ENCODE measurements at regions not wholly inside any gene's neighbourhood (a gene's known extent, or its start where the extent isn't known, plus 50 kb on each side); places are given as distances from the start of the nearest gene placed in this dataset.

DNA sequence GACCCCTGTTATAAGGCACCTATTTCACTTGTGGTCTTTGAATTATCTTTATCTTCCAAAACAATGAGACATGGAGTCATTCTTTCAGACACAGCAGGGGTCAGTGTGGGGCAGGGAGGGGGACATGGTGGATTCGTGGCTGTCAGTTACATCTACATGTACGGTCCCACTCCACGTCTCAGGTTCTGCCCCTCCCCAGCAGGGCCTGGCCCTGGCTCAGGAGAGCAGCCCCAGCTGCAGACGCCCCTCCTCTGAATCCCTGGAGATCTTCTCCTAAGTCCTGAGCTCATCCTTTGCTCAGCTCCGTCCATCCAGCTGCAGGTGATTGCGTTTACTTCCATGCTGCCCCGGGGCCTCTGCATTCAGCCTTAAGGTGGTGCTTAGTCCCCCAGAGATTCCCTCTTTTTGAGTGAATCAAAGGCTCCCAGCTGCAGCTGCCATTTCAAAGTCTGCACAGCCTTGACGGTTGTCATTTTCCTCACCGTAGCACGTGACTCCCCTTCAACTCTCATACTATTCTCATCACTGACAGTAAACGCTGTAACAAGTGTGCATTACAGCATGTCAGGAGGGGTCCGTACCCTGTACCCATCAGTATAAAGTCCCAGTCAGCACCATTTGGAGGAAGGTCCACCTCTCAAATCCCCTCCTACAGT is 113.4 kb upstream of the TCERG1L start:
- no peak for DNase-seq (ENCODE audit: low read depth in 2 of 2)

DNA sequence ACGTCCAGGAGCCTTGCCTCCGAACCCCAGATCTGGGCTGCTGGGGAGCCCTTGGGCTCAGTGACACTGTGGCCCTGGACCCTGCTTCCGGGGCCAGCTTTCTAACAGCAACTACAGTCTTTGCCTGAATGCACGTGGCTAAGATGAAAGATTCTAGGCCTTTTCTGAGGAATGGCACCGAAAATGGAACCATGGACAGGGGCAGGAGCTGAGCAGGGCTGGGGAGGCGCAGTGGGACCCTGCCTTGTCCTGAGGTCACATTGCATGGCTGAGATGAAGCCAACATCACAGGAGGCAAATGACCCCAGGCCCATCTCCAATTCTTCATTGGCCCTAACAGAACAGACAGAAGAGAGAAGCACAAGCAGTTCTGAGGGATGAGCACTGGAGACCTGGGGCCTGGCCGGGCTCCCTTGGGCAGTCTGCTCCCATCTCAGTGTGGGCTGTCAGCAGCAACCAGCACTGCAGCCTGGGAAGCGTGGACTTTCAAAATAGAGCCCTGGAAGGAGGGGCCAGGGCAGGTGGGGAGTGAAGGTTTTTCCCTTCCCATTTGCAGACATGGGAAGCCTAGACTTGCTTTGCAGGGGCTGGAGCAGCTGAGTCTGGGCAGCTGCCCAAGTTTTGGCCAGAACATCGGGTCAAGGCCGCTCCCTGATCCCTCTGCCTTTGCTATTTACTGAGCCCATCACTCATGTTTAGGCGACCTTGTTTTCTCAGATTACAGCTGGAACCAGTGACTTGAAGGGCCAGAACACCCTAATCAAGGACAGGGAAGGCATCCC is 114.4 kb upstream of the TCERG1L start:
- no peak for DNase-seq (ENCODE audit: low read depth in 2 of 2)

DNA sequence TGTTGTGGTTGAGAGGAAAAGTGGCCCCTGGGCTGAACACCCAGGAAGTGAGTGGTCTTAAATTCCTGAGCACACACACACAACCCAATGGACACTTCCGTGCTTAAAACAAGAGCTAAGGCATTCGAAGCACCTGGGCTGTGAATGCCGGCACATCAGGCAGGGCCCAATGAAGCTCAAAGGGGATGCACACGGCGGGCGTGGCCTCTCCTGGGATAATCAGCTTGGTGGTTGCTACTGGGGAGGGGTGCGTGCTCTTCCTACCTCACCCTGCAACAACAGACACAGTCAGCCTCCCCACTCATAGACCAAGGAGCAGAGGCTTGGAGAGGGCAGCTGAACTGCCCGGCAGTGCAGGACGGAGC is 115.0 kb upstream of the TCERG1L start:
- DNase-seq (ENCODE audit: low read depth in 2 of 2), result no peak

DNA sequence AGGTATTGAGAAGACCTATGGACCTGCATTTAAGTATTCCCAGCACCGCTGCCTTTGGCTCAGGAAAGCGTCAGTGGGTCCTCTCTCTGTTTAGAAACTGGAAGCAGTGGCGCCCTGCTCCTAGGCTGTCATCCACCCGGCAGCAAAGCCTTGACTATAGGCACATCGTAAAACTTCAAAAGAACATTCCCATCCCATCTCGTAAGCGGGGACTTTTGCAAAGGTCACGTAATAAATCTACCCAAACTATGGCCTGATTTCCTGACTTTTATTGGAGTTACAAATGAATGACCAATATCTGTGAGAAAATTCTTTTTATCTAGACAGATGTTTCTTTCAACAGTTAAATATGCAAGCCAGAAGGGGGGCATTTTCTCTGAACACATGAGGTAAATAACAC is 115.8 kb upstream of the TCERG1L start:
- DNase-seq (ENCODE audit: low read depth in 2 of 2), result no peak

DNA sequence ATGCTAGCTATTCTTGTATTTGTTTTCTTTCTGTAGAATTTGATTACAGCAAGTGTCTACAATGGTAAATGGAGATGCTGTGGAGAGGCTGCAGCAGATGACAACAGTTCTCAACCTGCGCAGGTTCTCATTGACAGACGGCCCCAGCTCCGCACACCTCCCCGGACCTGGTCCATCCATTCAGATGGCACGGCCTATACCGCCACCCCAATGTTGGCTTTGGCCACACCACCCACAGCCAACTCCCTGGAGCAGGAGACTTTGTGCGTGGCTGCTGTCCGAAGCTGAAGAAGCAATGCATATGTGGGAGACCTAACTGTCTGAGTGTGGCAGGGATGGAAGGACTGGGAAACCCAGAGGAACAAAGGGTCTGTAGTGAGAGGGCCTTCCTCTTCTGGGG is 116.4 kb upstream of the TCERG1L start:
- DNase-seq (ENCODE audit: low read depth in 2 of 2), result no peak

DNA sequence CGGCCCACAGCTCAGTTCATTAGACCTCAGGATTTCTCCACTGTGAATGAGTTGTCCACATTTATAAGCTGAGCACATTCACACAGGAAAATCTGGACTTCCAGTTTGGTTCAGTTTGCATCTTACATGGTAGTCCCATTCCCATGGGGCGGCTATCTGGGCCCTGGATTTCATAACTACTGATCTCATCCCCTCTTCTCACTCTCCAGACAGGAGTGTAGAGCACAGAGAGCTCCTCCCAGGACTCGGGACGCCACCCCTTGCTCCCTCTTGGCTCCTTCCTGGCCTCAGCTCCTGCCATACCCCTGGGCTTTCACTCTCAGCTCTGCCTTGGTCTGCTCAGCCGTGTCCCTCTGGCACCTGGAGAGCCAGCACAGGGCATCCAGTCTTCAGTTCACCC is 117.6 kb upstream of the TCERG1L start:
- no peak for DNase-seq (ENCODE audit: low read depth in 2 of 2)

DNA sequence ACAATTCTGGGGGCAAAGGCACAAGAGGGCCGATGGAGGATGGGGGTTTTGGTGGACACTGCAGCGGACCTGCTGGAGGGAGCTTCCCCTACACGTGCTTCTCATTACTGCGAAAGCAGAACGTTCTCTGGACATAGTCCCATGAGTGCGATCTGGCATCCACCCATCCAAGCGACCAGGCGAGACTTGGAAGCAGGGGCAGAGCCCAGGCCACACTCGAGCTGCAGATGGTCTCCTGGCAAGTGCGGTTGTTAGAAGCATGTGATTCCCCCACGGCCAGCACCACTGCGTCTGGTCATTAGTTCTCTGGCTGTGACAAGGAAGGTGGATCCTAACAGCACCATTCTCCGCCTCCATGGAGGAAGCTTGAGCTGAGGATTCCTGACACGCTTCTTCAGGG is 118.4 kb upstream of the TCERG1L start:
- no peak for DNase-seq (ENCODE audit: low read depth in 2 of 2)

DNA sequence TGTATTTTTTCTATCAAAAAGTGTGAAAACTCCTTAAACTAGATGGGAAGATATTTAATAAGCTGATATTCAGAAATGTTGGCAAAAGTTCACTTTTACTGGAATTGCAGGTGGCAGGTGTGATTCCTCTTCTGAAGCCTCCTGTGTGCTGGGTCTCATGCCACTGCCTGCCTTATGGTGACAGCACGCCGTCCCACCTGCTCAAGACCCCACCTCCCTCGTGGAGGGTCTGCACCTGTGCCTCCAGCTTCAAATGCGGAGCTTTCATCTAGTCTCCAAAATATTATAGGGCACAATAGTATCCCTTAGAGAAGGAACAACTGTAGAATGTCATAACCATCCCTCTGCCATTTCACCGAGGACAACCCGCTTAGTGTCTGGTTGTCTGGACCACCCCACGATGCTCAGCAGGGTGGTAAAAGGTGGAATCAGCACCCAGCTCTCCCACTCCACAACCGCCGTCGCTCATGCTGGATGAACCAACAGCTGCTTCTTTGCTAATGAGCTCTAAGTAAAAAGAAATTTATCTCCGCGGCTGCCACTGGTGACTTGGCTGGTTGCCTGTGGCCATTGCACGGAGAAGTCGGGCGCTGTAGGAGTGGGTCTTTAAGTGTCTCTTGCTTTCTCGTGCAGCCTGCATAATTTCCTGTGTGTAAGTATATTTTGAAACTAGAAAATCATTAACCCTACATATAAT is 119.3 kb upstream of the TCERG1L start:
- no peak for DNase-seq (ENCODE audit: low read depth in 2 of 2)

DNA sequence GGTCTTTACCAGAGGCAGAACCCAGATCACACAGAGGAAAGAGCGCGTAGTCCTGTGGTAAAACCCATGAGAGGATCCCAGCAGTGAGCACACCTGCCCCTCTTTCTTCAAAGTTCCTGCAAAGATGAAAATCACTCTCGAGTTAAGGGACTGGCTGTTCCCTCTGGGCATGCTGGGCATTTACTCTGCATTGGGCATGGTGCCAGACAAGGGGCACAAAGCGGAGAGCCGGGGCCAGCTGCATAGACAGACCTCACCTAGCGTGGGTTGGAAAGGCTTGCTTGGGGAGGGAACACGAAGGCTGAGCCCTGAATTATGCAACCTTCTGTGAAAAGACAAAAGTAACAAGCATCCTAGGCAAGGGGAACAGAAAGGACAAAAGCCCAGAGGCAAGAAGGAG is 120.0 kb upstream of the TCERG1L start:
- DNase-seq (ENCODE audit: low read depth in 2 of 2), result no peak

DNA sequence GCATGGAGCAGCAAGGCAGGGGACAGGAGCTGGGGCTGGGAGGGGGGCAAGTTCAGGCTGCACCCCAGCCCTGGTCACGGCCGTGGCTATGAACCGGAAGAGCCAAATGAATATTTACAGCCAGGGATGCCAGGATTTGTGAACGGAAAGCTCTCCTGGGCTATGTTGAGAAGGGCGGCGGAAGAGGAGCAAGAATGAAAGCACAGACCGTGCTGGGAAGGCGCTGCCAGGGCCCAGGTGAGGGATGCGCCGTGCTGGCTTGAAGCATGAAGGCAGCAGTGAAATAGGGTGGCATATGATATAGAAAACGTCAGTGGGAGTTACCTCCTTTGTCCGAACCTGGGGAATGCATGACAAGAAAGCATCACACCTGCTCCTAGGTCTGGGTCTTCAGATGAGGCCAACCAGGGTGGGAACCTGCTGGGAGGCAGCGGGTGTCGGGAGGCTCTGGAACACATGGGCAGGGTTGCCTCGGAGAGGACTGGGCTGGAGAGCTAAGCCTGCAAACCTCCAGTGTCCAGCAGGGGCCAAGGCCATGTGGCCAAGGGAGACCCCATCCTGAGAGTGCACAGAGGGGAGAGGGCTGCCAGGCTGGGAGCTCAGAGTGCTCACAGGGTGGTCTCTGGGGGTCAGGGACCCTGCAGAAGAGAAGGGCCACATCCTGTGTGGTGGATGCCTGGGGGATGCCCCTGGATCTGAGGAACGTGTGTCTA is 120.6 kb upstream of the TCERG1L start:
- no peak for DNase-seq (ENCODE audit: low read depth in 2 of 2)

DNA sequence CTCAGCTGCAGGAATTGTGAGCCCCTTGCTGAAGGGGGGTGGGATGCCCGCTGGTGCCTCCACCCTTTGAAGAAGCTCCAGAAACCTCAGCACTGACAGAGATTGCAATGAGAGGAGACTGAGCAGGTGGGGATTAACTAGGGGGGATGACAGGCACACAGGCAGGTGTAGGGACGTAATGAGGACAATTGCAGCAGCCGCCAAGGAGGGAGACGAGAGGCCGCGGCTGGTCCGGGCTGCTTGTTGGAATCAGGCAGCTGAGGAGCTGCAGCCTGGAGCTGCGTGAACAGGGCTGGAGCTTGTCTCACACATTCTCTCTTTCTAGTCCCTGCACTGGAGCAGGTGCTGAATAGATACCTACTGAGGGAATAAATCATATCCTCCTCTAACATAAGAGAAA is 122.0 kb upstream of the TCERG1L start:
- DNase-seq (ENCODE audit: low read depth in 2 of 2), result no peak

DNA sequence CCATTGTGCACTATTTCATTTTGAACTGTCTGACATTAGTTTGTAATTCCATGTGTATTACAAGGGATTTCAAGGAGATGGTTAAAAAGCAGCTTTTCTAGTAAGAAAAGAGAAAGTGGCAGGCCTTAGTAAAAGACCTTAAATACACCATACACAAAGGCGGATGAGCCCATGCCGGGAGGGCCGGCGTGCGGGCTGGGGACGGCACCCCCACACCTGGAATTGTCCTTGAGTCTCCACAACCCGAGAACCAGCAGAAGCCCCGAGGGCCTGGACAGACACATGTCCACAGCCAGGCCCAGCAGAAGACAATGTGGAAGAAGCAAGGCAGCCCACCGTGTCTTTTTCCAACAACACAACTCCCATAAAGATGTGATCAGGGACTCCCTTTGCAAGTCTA is 123.7 kb upstream of the TCERG1L start:
- DNase-seq (ENCODE audit: low read depth in 2 of 2), result no peak

DNA sequence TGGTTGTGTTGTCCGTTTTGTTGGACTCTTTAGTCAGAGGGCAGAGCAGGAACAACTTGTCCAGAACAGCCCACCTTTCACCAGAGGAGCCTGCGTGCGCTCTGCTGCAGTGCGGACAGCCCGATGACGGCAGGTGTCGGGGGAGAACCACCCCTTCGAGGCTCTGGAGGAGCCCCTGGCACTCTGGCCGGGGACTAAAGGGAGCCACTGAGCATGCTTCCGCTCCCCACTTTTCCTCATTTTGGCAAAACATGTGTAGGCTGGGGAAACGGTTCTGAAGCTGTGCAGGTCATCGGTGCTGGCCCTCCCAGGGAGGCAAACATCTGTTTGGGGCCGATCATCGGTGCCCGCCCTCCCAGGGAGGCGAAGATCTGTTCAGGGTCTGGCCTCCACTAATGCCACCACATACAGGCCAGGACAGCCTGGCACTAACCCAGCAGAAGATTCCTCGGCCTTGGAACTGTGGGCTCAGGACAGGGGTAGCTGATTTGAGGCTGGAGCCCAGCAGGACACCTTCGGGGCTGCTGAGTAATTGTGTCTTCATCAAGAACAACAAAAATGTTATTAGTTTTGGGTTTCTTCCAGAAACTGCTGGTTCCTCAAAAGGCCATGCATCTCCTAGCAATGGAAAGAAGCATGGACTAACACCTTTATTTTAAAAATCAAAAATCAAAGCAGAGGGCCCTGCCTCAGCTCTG is 124.4 kb upstream of the TCERG1L start:
- DNase-seq (ENCODE audit: low read depth in 2 of 2), result no peak

DNA sequence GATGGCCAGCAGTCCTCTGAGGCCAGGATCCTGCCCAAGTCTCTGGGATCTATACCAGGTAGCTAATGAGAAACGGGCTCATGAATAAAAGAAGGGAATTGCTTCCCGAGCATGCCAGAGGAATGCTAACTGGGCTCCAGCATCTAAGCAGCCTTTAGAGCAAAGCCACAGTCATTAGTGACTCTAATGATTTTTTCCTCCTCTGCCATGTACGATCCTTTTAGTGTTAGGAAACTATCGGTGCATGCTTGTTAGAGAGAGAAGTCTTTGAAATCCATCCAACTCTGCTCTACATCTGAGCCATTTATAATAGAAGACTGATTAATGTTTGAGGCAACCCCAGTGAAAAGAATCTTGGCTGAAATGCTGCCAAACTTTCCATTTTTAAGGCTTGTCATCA is 124.9 kb upstream of the TCERG1L start:
- DNase-seq (ENCODE audit: low read depth in 2 of 2), result no peak

DNA sequence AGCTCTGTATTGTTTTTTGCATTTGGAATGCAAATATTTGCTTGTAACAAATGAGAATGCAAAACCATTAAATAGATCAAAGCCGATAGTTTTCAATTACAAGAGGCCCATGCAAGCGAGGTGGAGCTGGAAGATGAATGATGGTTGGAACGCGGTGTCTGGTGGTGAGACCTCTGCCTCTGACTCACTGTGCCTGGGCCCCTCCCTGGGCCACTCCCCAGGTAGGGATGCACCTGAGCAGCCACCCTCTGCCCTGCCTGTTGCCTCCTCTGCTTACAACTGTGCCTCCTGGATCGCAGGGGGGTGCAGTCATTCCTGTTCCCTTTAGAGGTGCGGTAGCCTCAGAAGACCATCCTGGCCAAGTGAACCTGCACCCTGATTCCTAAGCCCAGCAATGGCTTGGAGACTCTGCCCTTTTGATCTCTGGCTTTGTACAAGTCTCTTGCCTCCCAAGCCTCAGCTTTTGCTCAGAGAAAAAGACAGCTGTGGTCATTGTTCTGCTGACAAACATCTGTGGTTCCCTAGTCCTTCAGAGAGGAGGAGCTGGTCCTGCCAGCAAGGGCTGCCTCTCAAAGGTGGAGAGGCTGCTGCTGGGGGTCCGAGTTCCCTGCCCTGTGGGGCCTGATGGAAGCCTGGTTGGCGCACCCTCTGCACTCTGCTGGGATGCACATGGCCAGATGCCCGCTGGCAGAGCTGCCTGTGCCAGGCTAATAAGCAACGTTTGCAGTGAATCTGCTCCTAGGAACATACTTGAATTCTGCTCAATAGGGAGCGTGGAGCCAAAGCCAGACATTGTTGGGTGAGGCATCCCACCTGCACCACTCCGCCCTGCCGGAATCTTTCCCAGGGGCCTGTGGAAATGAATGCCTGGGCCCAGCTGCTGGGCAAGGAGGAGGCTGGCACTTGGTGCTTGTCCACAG is 126.3 kb upstream of the TCERG1L start:
- DNase-seq (ENCODE audit: low read depth in 2 of 2), result no peak

DNA sequence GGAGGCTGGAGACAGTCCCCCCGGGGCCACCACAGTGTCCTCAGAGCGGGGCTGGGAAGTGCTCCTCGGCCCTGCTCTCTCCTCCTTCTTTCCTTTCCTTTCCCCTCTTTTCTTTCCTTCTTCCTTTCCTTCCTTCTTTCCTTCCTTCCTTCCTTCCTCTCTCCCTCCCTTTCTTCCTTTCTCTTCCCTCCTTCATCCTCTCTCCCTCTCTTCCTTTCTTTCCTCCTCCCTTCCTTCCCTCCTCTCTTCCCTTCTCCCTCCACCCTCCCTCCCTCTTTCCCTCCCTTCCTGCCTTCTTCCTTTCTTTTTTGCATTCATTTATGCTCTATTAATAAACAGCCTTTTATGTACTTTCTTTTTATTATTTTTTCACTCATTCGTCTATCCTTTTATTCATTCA is 127.1 kb upstream of the TCERG1L start:
- DNase-seq (ENCODE audit: low read depth in 2 of 2), result no peak

DNA sequence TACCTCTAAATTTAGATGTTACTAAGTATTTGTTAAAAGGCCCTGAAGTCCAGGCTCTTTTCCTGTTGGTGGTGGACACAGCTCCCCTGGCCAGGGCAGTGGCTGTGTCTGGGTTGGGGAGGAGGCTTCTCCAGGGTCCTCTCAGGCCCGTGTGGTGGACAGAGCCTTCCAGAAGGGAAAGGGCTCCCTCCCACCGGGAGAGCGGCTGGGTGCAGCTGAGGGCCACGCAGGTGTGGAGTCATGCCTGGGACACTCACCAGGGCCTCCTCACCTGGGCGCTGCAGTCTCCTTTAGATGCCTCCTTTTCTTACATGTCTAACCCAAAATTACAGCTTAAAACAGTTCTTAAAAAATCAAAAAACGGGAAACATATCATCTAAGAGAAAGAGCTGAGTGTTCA is 128.2 kb upstream of the TCERG1L start:
- DNase-seq (ENCODE audit: low read depth in 2 of 2), result no peak

DNA sequence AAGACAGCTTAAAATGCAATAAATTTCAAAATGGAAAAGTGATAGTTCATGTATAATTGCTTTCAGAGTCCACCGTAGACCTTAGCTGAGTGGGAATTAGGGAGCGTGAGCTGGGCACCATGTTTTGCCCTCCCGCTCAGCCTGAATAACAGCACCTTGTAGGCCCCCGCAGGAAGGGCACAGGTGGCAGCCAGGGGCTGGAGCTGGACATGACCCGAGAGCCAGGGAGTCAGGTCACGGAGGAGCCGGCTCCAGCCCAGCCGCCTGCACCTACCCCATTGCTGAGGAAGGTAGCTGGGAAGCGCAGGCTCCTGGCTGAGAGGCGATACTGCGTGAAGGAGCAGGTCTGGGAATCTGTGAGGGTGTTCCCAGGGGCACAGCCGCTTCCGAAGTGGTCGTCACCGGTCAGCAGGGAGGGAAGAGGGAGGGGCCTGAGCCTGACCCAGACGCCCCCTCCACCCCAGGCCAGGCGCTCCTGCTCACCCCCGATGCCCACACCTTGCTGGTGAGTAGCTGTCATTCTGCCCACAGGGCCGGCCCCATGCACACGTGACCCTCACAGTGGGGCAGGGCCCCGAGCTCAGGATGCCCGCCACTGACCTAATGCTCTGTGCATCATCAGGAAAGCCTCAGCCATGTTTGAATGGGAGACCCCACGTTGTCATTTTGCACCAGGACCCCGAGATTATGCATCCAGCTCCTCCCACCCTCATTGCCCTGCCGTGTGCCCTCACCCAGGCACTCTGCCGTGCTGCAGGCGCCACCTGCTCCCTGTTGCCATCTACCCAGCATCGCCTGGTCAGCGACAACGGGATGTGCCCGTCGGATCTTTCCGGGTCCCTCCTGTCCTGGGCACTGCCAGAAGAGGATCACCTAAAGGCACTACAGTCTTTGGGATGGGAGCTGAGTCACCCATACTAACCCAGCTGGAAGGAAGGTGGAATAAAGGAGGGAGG is 129.2 kb upstream of the TCERG1L start:
- DNase-seq (ENCODE audit: low read depth in 2 of 2), result no peak

DNA sequence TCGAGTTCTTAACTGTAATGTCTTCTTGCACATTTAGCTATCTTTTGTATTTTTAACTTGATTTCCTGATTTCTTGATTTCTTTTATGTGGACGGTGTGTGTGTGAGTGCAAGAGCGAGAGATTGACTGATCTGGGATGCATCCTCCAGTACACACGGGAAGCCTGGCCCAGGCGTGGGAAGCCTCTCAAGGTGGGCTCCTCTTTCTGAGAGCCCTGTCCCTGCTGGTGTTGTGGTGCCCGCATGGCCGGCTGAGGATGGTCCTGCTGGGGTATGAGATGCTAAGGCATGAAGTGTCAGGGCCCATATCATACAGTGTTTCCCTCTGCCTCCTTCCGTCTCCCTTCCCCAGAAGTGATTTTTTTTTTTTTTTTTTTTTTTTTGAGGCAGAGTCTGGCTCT is 130.8 kb upstream of the TCERG1L start:
- DNase-seq (ENCODE audit: low read depth in 2 of 2), result no peak

DNA sequence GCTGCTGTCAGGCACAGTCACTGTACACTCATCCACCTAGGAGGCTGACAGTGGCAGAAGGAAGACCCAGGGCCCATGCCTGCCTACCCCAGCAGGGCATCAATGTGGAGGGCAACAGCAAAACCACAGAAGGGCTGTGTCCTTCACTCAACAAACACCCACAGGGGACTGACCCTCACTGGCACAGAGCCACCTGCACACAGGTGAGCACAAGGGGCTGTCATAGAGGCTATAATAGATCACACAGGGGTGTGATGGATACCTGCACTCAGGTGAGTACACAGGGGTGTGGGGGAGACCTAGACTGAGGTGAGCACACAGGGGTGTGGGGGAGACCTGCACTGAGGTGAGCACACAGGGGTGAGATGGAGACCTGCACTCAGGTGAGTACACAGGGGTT is 132.8 kb upstream of the TCERG1L start:
- DNase-seq (ENCODE audit: low read depth in 2 of 2), result no peak
